ENCODE measurements at regions not wholly inside any gene's neighbourhood (a gene's known extent, or its start where the extent isn't known, plus 50 kb on each side); places are given as distances from the start of the nearest gene placed in this dataset.
"Not testable (repeated sequence)": the region's sequence is repeated elsewhere in the genome, so short reads cannot be mapped to it uniquely, and the experiment has no call there.

GRCh38 chr2:187658952-187659525, 104.8 kb upstream of the TFPI start:
- intact Hi-C loops (cut with DNase I, micrococcal nuclease), result no loop called here
- Mint-ChIP-seq H3K27me3 (peaks cover 3% of the 10 kb centered on the region), H3K4me3 (no peak overlapping the region), H3K4me1 (ENCODE audit: low read depth) (no peaks in the 10 kb centered on the region), H3K9me3 (peaks cover 2% of the 10 kb centered on the region), H3K36me3 (ENCODE audit: low read depth) (no peaks in the 10 kb centered on the region), H3K27ac (no peak overlapping the region)
- ChIA-PET POLR2A (no interaction called here), CTCF (no interaction called here)
- Histone ChIP-seq H3K27ac (ENCODE audit: low read depth in 1 of 2, low read length in 2 of 2) (no peak overlapping the region), H3K4me3 (ENCODE audit: low read length) (no peak overlapping the region), H3K9me3 (ENCODE audit: control insufficient read depth in 1 of 2, insufficient read depth in 1 of 2, low read length in 2 of 2) (no peaks in the 10 kb centered on the region), H3K27me3 (ENCODE audit: control insufficient read depth in 1 of 2, insufficient read depth in 2 of 2, low read length in 2 of 2) (no peaks in the 10 kb centered on the region), H3K4me1 (ENCODE audit: insufficient read depth, low read length) (no peaks in the 10 kb centered on the region), H3K36me3 (ENCODE audit: insufficient read depth, low read length) (no peaks in the 10 kb centered on the region)
- no peak for TF ChIP-seq CTCF (IDR thresholded peaks at IDR 0.05)
- DNase-seq (no peak), ATAC-seq (ENCODE audit: poor library complexity) (no peak)

- CTCF ChIA-PET; H3K4me1 ChIP-seq (ENCODE audit: insufficient read depth, low read length); H3K27ac ChIP-seq (ENCODE audit: low read depth in 1 of 2, low read length in 2 of 2); ATAC-seq (ENCODE audit: poor library complexity); H3K36me3 Mint-ChIP-seq (ENCODE audit: low read depth); H3K27ac Mint-ChIP-seq; H3K4me3 Mint-ChIP-seq; H3K27me3 ChIP-seq (ENCODE audit: control insufficient read depth in 1 of 2, insufficient read depth in 2 of 2, low read length in 2 of 2); DNase-seq; intact Hi-C loops (cut with DNase I, micrococcal nuclease); H3K4me3 ChIP-seq (ENCODE audit: low read length); POLR2A ChIA-PET; H3K27me3 Mint-ChIP-seq; H3K9me3 ChIP-seq (ENCODE audit: control insufficient read depth in 1 of 2, insufficient read depth in 1 of 2, low read length in 2 of 2); H3K4me1 Mint-ChIP-seq (ENCODE audit: low read depth); H3K9me3 Mint-ChIP-seq; H3K36me3 ChIP-seq (ENCODE audit: insufficient read depth, low read length): not testable (repeated sequence)
These were observed 121.8 kb upstream of the TFPI start for GRCh38 chr2:187676050-187676449.

- Histone ChIP-seq H3K27ac (ENCODE audit: low read depth in 1 of 2, low read length in 2 of 2) (no peak overlapping the region), H3K27me3 (ENCODE audit: control insufficient read depth in 1 of 2, insufficient read depth in 2 of 2, low read length in 2 of 2) (no peaks in the 10 kb centered on the region), H3K4me1 (ENCODE audit: insufficient read depth, low read length) (no peaks in the 10 kb centered on the region), H3K4me3 (ENCODE audit: low read length) (no peak overlapping the region), H3K9me3 (ENCODE audit: control insufficient read depth in 1 of 2, insufficient read depth in 1 of 2, low read length in 2 of 2) (no peaks in the 10 kb centered on the region), H3K36me3 (ENCODE audit: insufficient read depth, low read length) (no peaks in the 10 kb centered on the region)
- ChIA-PET POLR2A (no interaction called here), CTCF (no interaction called here)
- no peaks in the 10 kb centered on the region for H3K36me3 Mint-ChIP-seq (ENCODE audit: low read depth)
- no peak overlapping the region for H3K4me3 Mint-ChIP-seq
- H3K27ac Mint-ChIP-seq, result no peak overlapping the region
- intact Hi-C loops (cut with DNase I, micrococcal nuclease), result no loop called here
- TF ChIP-seq CTCF (IDR thresholded peaks at IDR 0.05), result no peak
- DNase-seq, result no peak
- no peaks in the 10 kb centered on the region for H3K4me1 Mint-ChIP-seq (ENCODE audit: low read depth)
- H3K9me3 Mint-ChIP-seq, result no peaks in the 10 kb centered on the region
- ATAC-seq (ENCODE audit: poor library complexity), result no peak
- no peaks in the 10 kb centered on the region for H3K27me3 Mint-ChIP-seq
These were observed 125.2 kb upstream of the TFPI start for GRCh38 chr2:187679454-187679853.

GRCh38 chr2:187684174-187684573, 129.9 kb upstream of the TFPI start:
- Mint-ChIP-seq H3K27ac (no peak overlapping the region), H3K4me3 (no peak overlapping the region), H3K4me1 (ENCODE audit: low read depth) (no peaks in the 10 kb centered on the region), H3K9me3 (no peaks in the 10 kb centered on the region), H3K27me3 (no peaks in the 10 kb centered on the region), H3K36me3 (ENCODE audit: low read depth) (no peaks in the 10 kb centered on the region)
- Histone ChIP-seq H3K4me3 (ENCODE audit: low read length) (no peak overlapping the region), H3K9me3 (ENCODE audit: control insufficient read depth in 1 of 2, insufficient read depth in 1 of 2, low read length in 2 of 2) (no peaks in the 10 kb centered on the region), H3K27ac (ENCODE audit: low read depth in 1 of 2, low read length in 2 of 2) (no peak overlapping the region), H3K4me1 (ENCODE audit: insufficient read depth, low read length) (no peaks in the 10 kb centered on the region), H3K27me3 (ENCODE audit: control insufficient read depth in 1 of 2, insufficient read depth in 2 of 2, low read length in 2 of 2) (no peaks in the 10 kb centered on the region), H3K36me3 (ENCODE audit: insufficient read depth, low read length) (no peaks in the 10 kb centered on the region)
- POLR2A ChIA-PET, result no interaction called here
- CTCF ChIA-PET, result no interaction called here
- ATAC-seq (ENCODE audit: poor library complexity) (no peak), DNase-seq (no peak)
- no peak for TF ChIP-seq CTCF (IDR thresholded peaks at IDR 0.05)
- intact Hi-C loops (cut with DNase I, micrococcal nuclease), result no loop called here

All from CD4-positive, alpha-beta T cell (primary cell).